A673 (cell line): ENCODE measurements at regions not wholly inside any gene's neighbourhood (a gene's known extent, or its start where the extent isn't known, plus 50 kb on each side); places are given as distances from the start of the nearest gene placed in this dataset.

Experiments
- CTCF ChIP-seq: fragments of 300-800, 200-600 bp; sonication (generic); conservative IDR thresholded peaks from 2 replicates; pipeline ENCODE4 v1.5.1; 2017; ENCODE audit warnings: low read depth, mild to moderate bottlenecking, antibody characterized with exemption, low read length, moderate library complexity, mixed read lengths
- EZH2 ChIP-seq: fragments of 200-600 bp; sonication (generic); IDR thresholded peaks from 2 replicates; pipeline ENCODE4 v1.6.1; 2017; ENCODE audit warnings: borderline replicate concordance, low read depth, mild to moderate bottlenecking, mixed read lengths, antibody characterized with exemption, low read length; ENCODE audit not compliant: poor library complexity, severe bottlenecking

GRCh38 chrX:20670611-20671010, 403.9 kb upstream of the RPS6KA3 start:
- TF ChIP-seq EZH2 (no peak), CTCF (no peak)
